ENCODE measurements at regions not wholly inside any gene's neighbourhood (a gene's known extent, or its start where the extent isn't known, plus 50 kb on each side); places are given as distances from the start of the nearest gene placed in this dataset.

GRCh38 chr15:35168464-35168863 is 83.4 kb upstream of the NANOGP8 start:
- no peak for DNase-seq (ENCODE audit: low read depth in 4 of 4, low spot score in 2 of 4)

DNA sequence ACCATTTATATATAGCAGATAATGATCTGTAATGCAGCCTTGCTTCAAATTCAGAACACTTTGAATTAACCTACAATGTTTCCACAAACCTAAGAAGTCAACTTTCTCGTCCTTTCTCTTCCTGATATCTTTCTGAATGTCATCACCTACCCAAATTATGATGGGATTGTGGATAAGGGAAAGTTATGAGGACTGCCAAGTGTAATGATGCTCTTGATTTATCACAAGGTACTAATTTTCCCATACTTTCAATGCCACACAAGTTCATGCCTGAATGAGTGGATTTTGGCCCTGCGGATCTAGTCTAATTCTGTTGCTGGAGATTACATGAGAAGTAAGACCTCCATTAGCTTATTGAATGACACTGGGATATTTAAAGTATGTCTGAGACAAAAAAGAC is 82.6 kb upstream of the NANOGP8 start:
- DNase-seq (ENCODE audit: low read depth in 4 of 4, low spot score in 2 of 4) = no peak

GRCh38 chr15:35166730-35167359 is 81.8 kb upstream of the NANOGP8 start:
- DNase-seq (ENCODE audit: low read depth in 4 of 4, low spot score in 2 of 4) = no peak

GRCh38 chr15:35161694-35162093 is 76.6 kb upstream of the NANOGP8 start:
- DNase-seq (ENCODE audit: low read depth in 4 of 4, low spot score in 2 of 4) = no peak

DNA sequence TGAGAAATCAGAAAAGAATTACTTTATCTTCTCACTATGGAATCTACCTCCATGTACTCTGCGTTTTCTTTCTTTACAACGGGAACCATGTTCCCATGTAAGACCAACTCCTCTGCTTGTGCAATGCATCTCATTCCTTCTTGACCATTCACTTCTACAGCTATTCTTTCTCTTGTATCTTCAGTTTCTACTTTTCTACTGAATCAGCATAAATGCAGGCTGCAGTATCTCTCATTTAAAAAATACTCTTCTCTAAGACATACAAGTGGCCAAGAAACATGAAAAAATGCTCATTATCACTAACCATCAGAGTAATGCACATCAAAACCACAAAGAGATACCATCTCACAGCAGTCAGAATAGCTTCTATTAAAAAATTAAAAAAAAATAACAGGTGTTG is 74.1 kb upstream of the NANOGP8 start:
- DNase-seq (ENCODE audit: low read depth in 4 of 4, low spot score in 2 of 4) = no peak

- no peak for DNase-seq (ENCODE audit: low read depth in 4 of 4, low spot score in 2 of 4)
These were observed 66.7 kb upstream of the NANOGP8 start for GRCh38 chr15:35151782-35152181.

- DNase-seq (ENCODE audit: low read depth in 4 of 4, low spot score in 2 of 4) = no peak
These were observed 66.3 kb upstream of the NANOGP8 start for GRCh38 chr15:35151381-35151780.

GRCh38 chr15:35150361-35150760 is 65.3 kb upstream of the NANOGP8 start:
- no peak for DNase-seq (ENCODE audit: low read depth in 4 of 4, low spot score in 2 of 4)

DNA sequence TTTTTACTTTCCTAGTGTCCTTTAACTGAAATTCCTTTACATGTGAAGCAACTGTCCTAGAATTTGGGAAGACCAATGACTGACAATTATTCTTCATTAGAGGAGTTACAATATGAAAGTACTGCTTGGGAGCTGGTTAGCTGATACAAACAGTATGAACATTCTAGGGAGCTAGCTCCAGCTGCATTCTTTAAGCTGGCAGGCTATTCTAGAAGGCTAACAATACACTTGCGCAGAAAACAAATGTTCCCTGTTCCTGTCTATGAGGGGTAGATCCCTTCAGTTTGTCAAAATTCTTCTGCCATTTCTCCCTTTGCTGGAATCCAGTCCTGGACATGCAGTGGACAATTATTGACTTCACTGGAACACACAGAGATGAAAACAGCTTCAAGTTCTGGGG is 60.2 kb upstream of the NANOGP8 start:
- DNase-seq (ENCODE audit: low read depth in 4 of 4, low spot score in 2 of 4) = no peak

GRCh38 chr15:35142578-35142977 is 57.5 kb upstream of the NANOGP8 start:
- no peak for DNase-seq (ENCODE audit: low read depth in 4 of 4, low spot score in 2 of 4)

DNA sequence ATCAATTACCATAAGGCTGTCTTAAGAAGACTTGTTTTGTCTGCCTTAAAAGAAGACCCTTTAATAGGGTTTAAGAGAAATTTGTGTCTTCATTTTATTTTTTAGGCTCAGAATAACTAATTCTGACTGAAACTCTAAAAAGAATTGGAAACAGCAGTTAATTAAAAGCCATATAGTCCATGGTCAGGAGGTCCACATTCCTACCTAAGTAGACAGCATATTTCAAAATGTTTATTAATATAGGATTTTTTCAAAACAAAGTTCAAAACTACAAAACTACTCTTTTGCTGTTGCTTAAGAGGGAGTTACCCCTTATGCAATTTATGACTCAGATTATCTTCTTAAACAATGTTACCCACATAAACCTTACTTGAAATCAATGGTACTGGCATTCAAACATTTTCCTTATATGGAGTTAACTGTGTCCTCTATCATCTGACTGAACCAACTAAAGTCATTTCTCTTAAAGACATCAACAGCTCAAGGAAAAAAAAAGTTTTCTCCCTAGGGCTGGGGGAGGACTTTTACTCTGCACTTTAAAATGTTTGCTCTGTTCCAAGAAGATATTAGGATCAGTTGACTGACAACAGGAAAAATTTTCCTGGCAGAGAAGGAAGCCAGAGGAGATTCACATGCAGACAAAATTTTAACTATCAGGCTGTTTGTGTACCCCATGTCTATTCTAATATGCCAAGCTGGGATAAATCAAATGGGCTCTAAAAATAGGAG is 56.8 kb upstream of the NANOGP8 start:
- no peak for DNase-seq (ENCODE audit: low read depth in 4 of 4, low spot score in 2 of 4)

DNA sequence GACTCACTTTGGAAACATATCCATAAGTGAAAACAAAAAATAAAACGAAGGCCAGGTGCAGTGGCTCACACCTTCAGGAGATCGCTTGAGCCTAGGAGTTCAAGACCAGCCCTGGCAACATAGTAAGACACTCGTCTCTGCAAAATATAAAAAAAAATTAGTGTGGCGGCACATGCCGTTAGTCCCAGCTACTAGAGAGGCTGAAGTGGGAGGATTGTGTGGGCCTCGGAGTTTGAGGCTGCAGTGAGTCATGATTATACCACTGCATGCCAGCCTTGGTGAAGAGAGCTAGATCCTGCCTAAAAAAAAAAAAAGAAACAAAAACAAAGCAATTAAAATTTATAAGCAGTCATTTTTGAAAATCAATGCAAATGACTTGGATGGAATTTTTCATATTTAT is 54.7 kb upstream of the NANOGP8 start:
- DNase-seq (ENCODE audit: low read depth in 4 of 4, low spot score in 2 of 4) = no peak

DNA sequence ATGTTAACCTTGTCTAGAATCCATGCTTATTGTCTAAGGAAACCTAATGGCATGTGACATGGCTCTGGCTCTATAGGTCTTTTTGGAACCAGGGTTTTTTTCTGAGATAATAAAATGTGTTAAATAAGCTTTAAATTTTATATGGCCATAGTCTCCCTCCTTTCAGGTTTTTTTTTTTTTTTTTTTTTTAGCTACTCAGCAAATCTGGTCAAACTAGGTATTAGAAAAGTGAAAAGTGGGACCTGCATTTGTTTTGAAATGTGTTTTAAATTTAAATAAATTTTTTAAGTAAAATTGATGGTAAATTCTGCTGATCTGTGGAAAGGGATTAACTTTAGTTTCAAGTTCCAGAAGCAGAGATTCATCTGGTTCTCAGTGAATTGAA is 52.1 kb upstream of the NANOGP8 start:
- DNase-seq (ENCODE audit: low read depth in 4 of 4, low spot score in 2 of 4) = no peak

DNA sequence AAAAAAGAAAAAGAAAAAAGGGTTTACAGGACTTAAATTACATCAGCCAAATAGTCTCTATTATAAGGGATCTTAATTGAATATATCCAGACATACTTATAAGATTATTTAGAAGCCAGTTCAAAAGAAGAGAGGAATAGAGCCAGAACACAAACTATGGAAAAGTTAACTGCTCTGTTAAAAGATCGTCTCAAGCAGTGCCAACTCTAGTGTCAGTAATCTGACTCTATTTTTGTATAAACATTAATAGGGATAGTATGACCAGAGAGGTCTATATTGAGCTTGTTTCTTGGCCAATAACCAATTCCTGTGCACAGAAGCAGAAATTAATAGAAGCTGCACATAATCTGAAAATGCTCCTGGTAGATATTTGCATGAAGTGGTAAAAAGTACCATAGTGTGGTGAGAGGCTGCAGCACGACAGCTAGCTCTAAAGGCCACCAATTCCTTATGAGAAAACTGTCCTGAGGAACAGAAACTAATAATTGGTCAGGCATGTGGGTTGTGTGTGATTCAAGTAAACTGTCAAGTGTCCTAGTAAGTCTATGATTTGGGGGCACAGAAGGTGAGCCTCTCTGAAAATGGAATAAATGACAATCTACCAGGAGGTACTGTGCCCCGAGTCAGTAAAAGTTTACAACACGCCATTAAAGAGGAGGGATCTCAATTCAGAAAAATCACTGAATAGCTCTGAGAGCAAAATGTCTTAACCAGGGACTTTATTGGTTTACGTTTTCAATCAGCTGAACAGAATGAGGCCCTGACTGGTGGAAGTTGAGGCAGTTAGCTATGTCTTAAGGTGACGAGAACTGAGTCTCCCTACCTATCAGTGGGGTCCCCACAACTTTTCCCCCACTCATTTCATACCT is 51.5 kb upstream of the NANOGP8 start:
- no peak for DNase-seq (ENCODE audit: low read depth in 4 of 4, low spot score in 2 of 4)

Data from left renal cortex interstitium (tissue), 4 donors.